ENCODE measurements at regions not wholly inside any gene's neighbourhood (a gene's known extent, or its start where the extent isn't known, plus 50 kb on each side); places are given as distances from the start of the nearest gene placed in this dataset.

- no peak for DNase-seq (ENCODE audit: extremely low read depth in 1 of 2, low read depth in 1 of 2)
Measured at GRCh38 chr9:79233542-79233941, 338.2 kb upstream of the TLE4 start.

GRCh38 chr9:79236466-79236865, 335.3 kb upstream of the TLE4 start:
- DNase-seq (ENCODE audit: extremely low read depth in 1 of 2, low read depth in 1 of 2), result no peak

GRCh38 chr9:79237861-79238260, 333.9 kb upstream of the TLE4 start:
- DNase-seq (ENCODE audit: extremely low read depth in 1 of 2, low read depth in 1 of 2), result no peak

GRCh38 chr9:79240774-79241173, 331.0 kb upstream of the TLE4 start:
- no peak for DNase-seq (ENCODE audit: extremely low read depth in 1 of 2, low read depth in 1 of 2)

GRCh38 chr9:79242489-79242888, 329.3 kb upstream of the TLE4 start:
- no peak for DNase-seq (ENCODE audit: extremely low read depth in 1 of 2, low read depth in 1 of 2)

- no peak for DNase-seq (ENCODE audit: extremely low read depth in 1 of 2, low read depth in 1 of 2)
Measured at GRCh38 chr9:79246170-79246569, 325.6 kb upstream of the TLE4 start.

GRCh38 chr9:79247021-79247420, 324.7 kb upstream of the TLE4 start:
- DNase-seq (ENCODE audit: extremely low read depth in 1 of 2, low read depth in 1 of 2), result no peak

GRCh38 chr9:79250806-79251205, 321.0 kb upstream of the TLE4 start:
- no peak for DNase-seq (ENCODE audit: extremely low read depth in 1 of 2, low read depth in 1 of 2)

- no peak for DNase-seq (ENCODE audit: extremely low read depth in 1 of 2, low read depth in 1 of 2)
Measured at GRCh38 chr9:79254900-79255650, 316.7 kb upstream of the TLE4 start.

GRCh38 chr9:79255651-79256260, 316.0 kb upstream of the TLE4 start:
- DNase-seq (ENCODE audit: extremely low read depth in 1 of 2, low read depth in 1 of 2), result no peak

GRCh38 chr9:79256691-79257213, 315.0 kb upstream of the TLE4 start:
- DNase-seq (ENCODE audit: extremely low read depth in 1 of 2, low read depth in 1 of 2), result no peak

- no peak for DNase-seq (ENCODE audit: extremely low read depth in 1 of 2, low read depth in 1 of 2)
Measured at GRCh38 chr9:79257228-79257781, 314.5 kb upstream of the TLE4 start.

- DNase-seq (ENCODE audit: extremely low read depth in 1 of 2, low read depth in 1 of 2), result no peak
Measured at GRCh38 chr9:79257790-79258351, 313.9 kb upstream of the TLE4 start.

GRCh38 chr9:79259858-79260257, 311.9 kb upstream of the TLE4 start:
- no peak for DNase-seq (ENCODE audit: extremely low read depth in 1 of 2, low read depth in 1 of 2)

GRCh38 chr9:79263628-79264027, 308.1 kb upstream of the TLE4 start:
- no peak for DNase-seq (ENCODE audit: extremely low read depth in 1 of 2, low read depth in 1 of 2)

- no peak for DNase-seq (ENCODE audit: extremely low read depth in 1 of 2, low read depth in 1 of 2)
Measured at GRCh38 chr9:79264041-79264440, 307.7 kb upstream of the TLE4 start.

GRCh38 chr9:79264511-79265355, 307.0 kb upstream of the TLE4 start:
- no peak for DNase-seq (ENCODE audit: extremely low read depth in 1 of 2, low read depth in 1 of 2)

GRCh38 chr9:79266986-79267385, 304.8 kb upstream of the TLE4 start:
- no peak for DNase-seq (ENCODE audit: extremely low read depth in 1 of 2, low read depth in 1 of 2)

GRCh38 chr9:79268806-79269205, 303.0 kb upstream of the TLE4 start:
- no peak for DNase-seq (ENCODE audit: extremely low read depth in 1 of 2, low read depth in 1 of 2)

- no peak for DNase-seq (ENCODE audit: extremely low read depth in 1 of 2, low read depth in 1 of 2)
Measured at GRCh38 chr9:79273311-79273710, 298.5 kb upstream of the TLE4 start.

- DNase-seq (ENCODE audit: extremely low read depth in 1 of 2, low read depth in 1 of 2), result no peak
Measured at GRCh38 chr9:79279356-79279755, 292.4 kb upstream of the TLE4 start.
